Gastrocnemius medialis (tissue), 4 donors: ENCODE measurements at regions not wholly inside any gene's neighbourhood (a gene's known extent, or its start where the extent isn't known, plus 50 kb on each side); places are given as distances from the start of the nearest gene placed in this dataset.

Experiments used
- POLR2A ChIP-seq, 2 donors: fragments of 450-650 bp; IDR thresholded peaks; one replicate each; pipeline ENCODE4 v1.6.1; 2017; ENCODE audit warnings: antibody characterized with exemption in 2 of 2, mild to moderate bottlenecking in 2 of 2, moderate library complexity in 2 of 2
- TF ChIP-seq, protein P1 (sequence below), 5 experiments: fragments of 450-650 bp in 3 of 5; fragments of 200-600 bp in 2 of 5; sonication (generic) in 2 of 5; IDR thresholded peaks in 4 of 5; conservative IDR thresholded peaks in 1 of 5; 1 replicate in 4 of 5; 2 replicates in 1 of 5; pipeline ENCODE4 v1.5.1; 2016 to 2019; ENCODE audit warnings: antibody characterized with exemption in 5 of 5, mild to moderate bottlenecking in 3 of 5, moderate library complexity in 3 of 5

DNA sequence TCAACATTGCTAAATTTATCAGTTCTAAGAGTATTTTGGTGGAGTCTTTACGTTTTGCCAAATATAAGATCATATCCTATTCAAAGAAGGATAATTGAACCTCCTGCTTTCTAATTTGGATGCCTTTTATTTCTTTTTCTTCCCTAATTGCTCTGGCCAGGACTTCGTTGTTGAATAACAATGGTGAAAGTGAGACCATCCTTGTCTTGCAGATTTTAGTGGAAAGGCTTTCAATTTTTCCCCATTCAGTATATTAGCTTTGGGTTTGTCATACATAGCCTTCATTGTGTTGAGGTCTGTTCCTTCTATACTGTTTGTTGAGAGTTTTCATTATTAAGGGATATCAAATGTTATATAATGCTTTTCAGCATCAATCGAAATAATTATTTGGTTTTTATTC is 1974.2 kb upstream of the ACO1 start:
- TF ChIP-seq, protein P1, sequence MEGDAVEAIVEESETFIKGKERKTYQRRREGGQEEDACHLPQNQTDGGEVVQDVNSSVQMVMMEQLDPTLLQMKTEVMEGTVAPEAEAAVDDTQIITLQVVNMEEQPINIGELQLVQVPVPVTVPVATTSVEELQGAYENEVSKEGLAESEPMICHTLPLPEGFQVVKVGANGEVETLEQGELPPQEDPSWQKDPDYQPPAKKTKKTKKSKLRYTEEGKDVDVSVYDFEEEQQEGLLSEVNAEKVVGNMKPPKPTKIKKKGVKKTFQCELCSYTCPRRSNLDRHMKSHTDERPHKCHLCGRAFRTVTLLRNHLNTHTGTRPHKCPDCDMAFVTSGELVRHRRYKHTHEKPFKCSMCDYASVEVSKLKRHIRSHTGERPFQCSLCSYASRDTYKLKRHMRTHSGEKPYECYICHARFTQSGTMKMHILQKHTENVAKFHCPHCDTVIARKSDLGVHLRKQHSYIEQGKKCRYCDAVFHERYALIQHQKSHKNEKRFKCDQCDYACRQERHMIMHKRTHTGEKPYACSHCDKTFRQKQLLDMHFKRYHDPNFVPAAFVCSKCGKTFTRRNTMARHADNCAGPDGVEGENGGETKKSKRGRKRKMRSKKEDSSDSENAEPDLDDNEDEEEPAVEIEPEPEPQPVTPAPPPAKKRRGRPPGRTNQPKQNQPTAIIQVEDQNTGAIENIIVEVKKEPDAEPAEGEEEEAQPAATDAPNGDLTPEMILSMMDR (IDR thresholded peaks at IDR 0.05 in 4 of 5, conservative IDR thresholded peaks at IDR 0.05 in 1 of 5): no peak
- no peak for TF ChIP-seq POLR2A (IDR thresholded peaks at IDR 0.05)
